ENCODE measurements at regions not wholly inside any gene's neighbourhood (a gene's known extent, or its start where the extent isn't known, plus 50 kb on each side); places are given as distances from the start of the nearest gene placed in this dataset.

- no peak for TF ChIP-seq CTCF (IDR thresholded peaks at IDR 0.05)
- H3K36me3 ChIP-seq = no peaks in the 10 kb centered on the region
- no peak for ATAC-seq
- H3K27me3 ChIP-seq = no peaks in the 10 kb centered on the region
- intact Hi-C loops (cut with DNase I) = no loop called here
- H3K27ac ChIP-seq = no peak overlapping the region
- no peaks in the 10 kb centered on the region for H3K4me1 ChIP-seq
- no peak overlapping the region for H3K4me3 ChIP-seq
- no peak for DNase-seq
- no peaks in the 10 kb centered on the region for H3K9me3 ChIP-seq
These were observed 127.7 kb downstream of the ADAMTS15 start for GRCh38 chr11:130576146-130576545.

GRCh38 chr11:130578738-130579368, 130.4 kb downstream of the ADAMTS15 start:
- Histone ChIP-seq H3K27ac (no peak overlapping the region), H3K36me3 (no peaks in the 10 kb centered on the region), H3K9me3 (no peaks in the 10 kb centered on the region), H3K4me1 (no peaks in the 10 kb centered on the region), H3K4me3 (no peak overlapping the region), H3K27me3 (no peaks in the 10 kb centered on the region)
- ATAC-seq (no peak), DNase-seq (no peak)
- intact Hi-C loops (cut with DNase I) = no loop called here
- no peak for TF ChIP-seq CTCF (IDR thresholded peaks at IDR 0.05)

GRCh38 chr11:130580372-130580771, 131.9 kb downstream of the ADAMTS15 start:
- Histone ChIP-seq H3K4me3 (no peak overlapping the region), H3K27me3 (no peaks in the 10 kb centered on the region), H3K9me3 (no peaks in the 10 kb centered on the region), H3K4me1 (no peaks in the 10 kb centered on the region), H3K36me3 (no peaks in the 10 kb centered on the region), H3K27ac (peak overlapping the region; percentile 68)
- ATAC-seq = no peak
- intact Hi-C loops (cut with DNase I) = no loop called here
- no peak for DNase-seq
- no peak for TF ChIP-seq CTCF (IDR thresholded peaks at IDR 0.05)

- intact Hi-C loops (cut with DNase I) = no loop called here
- DNase-seq (no peak), ATAC-seq (no peak)
- no peaks in the 10 kb centered on the region for H3K27me3 ChIP-seq
- no peaks in the 10 kb centered on the region for H3K9me3 ChIP-seq
- TF ChIP-seq CTCF (IDR thresholded peaks at IDR 0.05) = no peak
- no peaks in the 10 kb centered on the region for H3K36me3 ChIP-seq
- no peaks in the 10 kb centered on the region for H3K4me1 ChIP-seq
- no peak overlapping the region for H3K4me3 ChIP-seq
- H3K27ac ChIP-seq = peak overlapping the region; percentile 68
These were observed 132.5 kb downstream of the ADAMTS15 start for GRCh38 chr11:130580891-130581492.

GRCh38 chr11:130581646-130582045, 133.2 kb downstream of the ADAMTS15 start:
- Histone ChIP-seq H3K27me3 (no peaks in the 10 kb centered on the region), H3K36me3 (no peaks in the 10 kb centered on the region), H3K9me3 (no peaks in the 10 kb centered on the region), H3K4me1 (no peaks in the 10 kb centered on the region), H3K4me3 (no peak overlapping the region), H3K27ac (peak overlapping the region; percentile 4)
- TF ChIP-seq CTCF (IDR thresholded peaks at IDR 0.05) = no peak
- DNase-seq = no peak
- ATAC-seq = no peak
- intact Hi-C loops (cut with DNase I) = no loop called here
